ENCODE measurements at regions not wholly inside any gene's neighbourhood (a gene's known extent, or its start where the extent isn't known, plus 50 kb on each side); places are given as distances from the start of the nearest gene placed in this dataset.

DNA sequence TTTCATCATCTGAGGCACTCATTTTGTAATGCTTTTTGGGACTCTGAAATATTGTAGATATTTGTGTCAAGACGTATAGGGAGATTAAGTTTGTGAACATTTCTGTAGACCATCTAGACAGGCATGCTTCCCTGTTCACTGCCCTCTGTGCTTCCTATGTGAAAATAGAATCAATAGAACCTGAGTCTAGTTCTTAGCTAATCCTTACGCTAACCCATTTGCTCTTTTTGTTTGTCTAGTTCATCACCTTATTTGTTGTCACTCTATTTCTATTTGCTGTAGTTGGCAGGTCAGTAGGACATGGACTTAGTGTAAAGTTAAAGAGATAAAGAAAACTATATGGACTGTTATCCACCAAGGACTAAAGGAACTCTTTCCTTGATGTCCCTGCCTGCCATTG, 1755.2 kb downstream of the C4orf33 start:
- no peak for TF ChIP-seq ZNF704 (tag by site-specific recombination; IDR thresholded peaks at IDR 0.05)
- TF ChIP-seq ZSCAN18 (tag by site-specific recombination; IDR thresholded peaks at IDR 0.05) = no peak
- TF ChIP-seq, protein P1, sequence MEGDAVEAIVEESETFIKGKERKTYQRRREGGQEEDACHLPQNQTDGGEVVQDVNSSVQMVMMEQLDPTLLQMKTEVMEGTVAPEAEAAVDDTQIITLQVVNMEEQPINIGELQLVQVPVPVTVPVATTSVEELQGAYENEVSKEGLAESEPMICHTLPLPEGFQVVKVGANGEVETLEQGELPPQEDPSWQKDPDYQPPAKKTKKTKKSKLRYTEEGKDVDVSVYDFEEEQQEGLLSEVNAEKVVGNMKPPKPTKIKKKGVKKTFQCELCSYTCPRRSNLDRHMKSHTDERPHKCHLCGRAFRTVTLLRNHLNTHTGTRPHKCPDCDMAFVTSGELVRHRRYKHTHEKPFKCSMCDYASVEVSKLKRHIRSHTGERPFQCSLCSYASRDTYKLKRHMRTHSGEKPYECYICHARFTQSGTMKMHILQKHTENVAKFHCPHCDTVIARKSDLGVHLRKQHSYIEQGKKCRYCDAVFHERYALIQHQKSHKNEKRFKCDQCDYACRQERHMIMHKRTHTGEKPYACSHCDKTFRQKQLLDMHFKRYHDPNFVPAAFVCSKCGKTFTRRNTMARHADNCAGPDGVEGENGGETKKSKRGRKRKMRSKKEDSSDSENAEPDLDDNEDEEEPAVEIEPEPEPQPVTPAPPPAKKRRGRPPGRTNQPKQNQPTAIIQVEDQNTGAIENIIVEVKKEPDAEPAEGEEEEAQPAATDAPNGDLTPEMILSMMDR (tag by site-specific recombination; IDR thresholded peaks at IDR 0.05) = no peak

All from HEK293 (cell line).